K562 (cell line): ENCODE measurements at regions not wholly inside any gene's neighbourhood (a gene's known extent, or its start where the extent isn't known, plus 50 kb on each side); places are given as distances from the start of the nearest gene placed in this dataset.

Source experiments
- ADNP ChIP-seq: fragments of 200-800 bp; sonication (Bioruptor generic); IDR thresholded peaks from 2 replicates; pipeline ENCODE4 v1.6.1; 2016; ENCODE audit warnings: missing genetic modification characterization, missing compliant biosample characterization
- E2F1 ChIP-seq: sonication (generic); formaldehyde crosslinking; IDR thresholded peaks from 2 replicates; pipeline ENCODE4 v1.8.1; 2023; ENCODE audit warnings: mild to moderate bottlenecking, missing genetic modification reagents, moderate library complexity
- ELF1 ChIP-seq: fragments of 200-800 bp; sonication (Bioruptor generic); IDR thresholded peaks from 2 replicates; pipeline ENCODE4 v1.6.1; 2016; ENCODE audit warnings: missing genetic modification characterization, missing compliant biosample characterization
- ELF4 ChIP-seq: fragments of 450-650 bp; formaldehyde crosslinking; IDR thresholded peaks from 2 replicates; pipeline ENCODE4 v1.4.0; 2022; ENCODE audit warnings: missing genetic modification characterization
- KAT2B ChIP-seq: IDR thresholded peaks from one replicate; pipeline ENCODE4 v1.6.1; 2012; ENCODE audit warnings: low read depth, mild to moderate bottlenecking, control low read depth, inconsistent platforms, low read length, moderate library complexity
- MAZ ChIP-seq, 2 experiments: fragments of 450-650 bp in 1 of 2; sonication (generic) in 1 of 2; formaldehyde crosslinking; IDR thresholded peaks in 1 of 2; conservative IDR thresholded peaks in 1 of 2; 2 replicates each; pipeline versions ENCODE4 v1.4.0 to v1.5.0; 2020; ENCODE audit warnings: mild to moderate bottlenecking in 1 of 2, missing genetic modification reagents in 1 of 2
- POLR2A ChIP-seq: fragments of 450-650 bp; conservative IDR thresholded peaks from 2 replicates; pipeline ENCODE4 v1.6.1; 2016
- POLR2AphosphoS5 ChIP-seq: IDR thresholded peaks from 2 replicates; pipeline ENCODE4 v1.6.1; 2011; ENCODE audit warnings: mild to moderate bottlenecking, low read depth, low read length, moderate library complexity; ENCODE audit not compliant: control insufficient read depth, insufficient read depth
- SMARCE1 ChIP-seq: fragments of 450-650 bp; IDR thresholded peaks from 2 replicates; pipeline ENCODE4 v1.7.1; 2016; ENCODE audit warnings: mild to moderate bottlenecking
- SP1 ChIP-seq: sonication (generic); formaldehyde crosslinking; IDR thresholded peaks from 2 replicates; pipeline ENCODE4 v1.8.1; 2022; ENCODE audit warnings: mild to moderate bottlenecking, missing genetic modification reagents
- ZBTB17 ChIP-seq: fragments of 450-650 bp; formaldehyde crosslinking; IDR thresholded peaks from 2 replicates; pipeline ENCODE4 v1.4.0; 2020; ENCODE audit warnings: mild to moderate bottlenecking

- TF ChIP-seq KAT2B (no peak), ADNP (tag) (no peak), SP1 (CRISPR knock-in tag) (no peak), POLR2AphosphoS5 (no peak), E2F1 (CRISPR knock-in tag) (no peak), MAZ (CRISPR knock-in tag; conservative IDR thresholded peaks at IDR 0.05 in 1 of 2, IDR thresholded peaks at IDR 0.05 in 1 of 2) (no peak), ZBTB17 (no peak), ELF4 (CRISPR knock-in tag) (no peak), SMARCE1 (no peak), ELF1 (tag) (no peak), POLR2A (no peak)
Measured at GRCh38 chr1:5500541-5500940, 491.7 kb downstream of the NPHP4 start.
